ENCODE measurements at regions not wholly inside any gene's neighbourhood (a gene's known extent, or its start where the extent isn't known, plus 50 kb on each side); places are given as distances from the start of the nearest gene placed in this dataset.
"Not testable (repeated sequence)": the region's sequence is repeated elsewhere in the genome, so short reads cannot be mapped to it uniquely, and the experiment has no call there.

DNA sequence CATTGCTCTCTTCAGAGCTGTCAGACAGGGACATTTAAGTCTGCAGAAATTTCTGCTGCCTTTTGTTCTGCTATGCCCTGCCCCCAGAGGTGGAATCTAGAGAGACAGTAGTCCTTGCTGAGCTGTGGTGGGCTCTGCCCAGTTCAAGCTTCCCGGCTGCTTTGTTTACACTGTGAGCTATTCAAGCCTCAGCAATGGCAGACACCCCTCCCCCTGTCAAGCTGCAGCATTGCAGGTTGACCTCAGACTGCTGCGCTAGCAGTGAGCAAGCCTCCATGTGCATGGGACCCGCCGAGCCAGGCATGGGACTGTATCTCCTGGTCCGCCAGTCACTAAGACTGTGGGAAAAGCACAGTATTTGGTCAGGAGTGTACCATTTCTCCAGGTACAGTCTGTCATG, 53.6 kb upstream of the MAPK10 start:
- H3K4me1 ChIP-seq (ENCODE audit: control insufficient read depth, insufficient read depth, low read length); H3K9me3 ChIP-seq (ENCODE audit: control insufficient read depth, insufficient read depth, low read length); H3K36me3 ChIP-seq (ENCODE audit: control insufficient read depth, insufficient read depth, low read length); DNase-seq (ENCODE audit: low read depth, low spot score); H3K27me3 ChIP-seq (ENCODE audit: control insufficient read depth, insufficient read depth, low read length); H3K4me3 ChIP-seq (ENCODE audit: low read length); H3K27ac ChIP-seq (ENCODE audit: low read length): not testable (repeated sequence)
- WGBS (ENCODE audit: insufficient coverage, insufficient read length) = no CpG with 5 or more reads among the region's 5 CpGs

DNA sequence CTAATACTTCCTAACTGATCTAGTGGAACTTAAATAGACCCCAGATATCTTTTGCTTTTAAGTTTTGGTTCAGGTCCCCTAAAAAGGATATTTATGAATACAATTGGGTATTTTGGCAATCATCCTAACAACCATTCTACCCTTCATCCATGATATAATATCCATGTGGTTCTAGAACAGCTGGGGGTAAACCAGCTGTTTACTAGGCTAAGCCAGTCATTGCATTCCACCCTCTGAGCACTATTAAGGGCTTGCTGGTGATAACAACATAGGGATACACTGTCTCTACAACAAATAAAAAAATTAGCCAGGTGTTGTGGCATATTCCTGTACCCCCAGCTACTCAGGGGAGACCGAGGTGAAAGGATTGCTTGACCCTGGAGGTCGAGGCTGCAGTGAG, 54.8 kb upstream of the MAPK10 start:
- Histone ChIP-seq H3K36me3 (ENCODE audit: control insufficient read depth, insufficient read depth, low read length) (no peaks in the 10 kb centered on the region), H3K9me3 (ENCODE audit: control insufficient read depth, insufficient read depth, low read length) (no peaks in the 10 kb centered on the region)
- WGBS (ENCODE audit: insufficient coverage, insufficient read length) = no CpG with 5 or more reads among the region's 2 CpGs

DNA sequence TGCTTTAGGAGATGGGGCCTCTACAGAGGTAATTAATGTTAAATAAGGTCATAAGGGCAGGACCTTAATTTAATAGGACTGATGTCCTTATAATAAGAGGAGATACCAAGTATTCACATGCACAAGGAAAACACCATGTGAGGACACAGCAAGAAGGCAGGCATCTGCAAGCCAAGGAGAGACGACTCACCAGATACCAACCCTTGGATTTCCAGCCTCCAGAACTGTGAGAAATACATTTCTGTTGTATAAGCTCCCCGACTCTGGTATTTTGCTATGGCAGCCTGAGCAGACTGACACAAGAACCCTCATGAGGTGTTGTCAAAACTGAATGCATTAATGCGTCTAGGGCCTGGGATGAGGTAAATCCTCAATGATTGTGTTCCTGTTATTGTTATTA, 56.2 kb upstream of the MAPK10 start:
- Histone ChIP-seq H3K27ac (ENCODE audit: low read length) (no peak overlapping the region), H3K9me3 (ENCODE audit: control insufficient read depth, insufficient read depth, low read length) (no peaks in the 10 kb centered on the region), H3K4me3 (ENCODE audit: low read length) (no peak overlapping the region), H3K36me3 (ENCODE audit: control insufficient read depth, insufficient read depth, low read length) (no peaks in the 10 kb centered on the region), H3K27me3 (ENCODE audit: control insufficient read depth, insufficient read depth, low read length) (no peaks in the 10 kb centered on the region), H3K4me1 (ENCODE audit: control insufficient read depth, insufficient read depth, low read length) (peaks cover 1% of the 10 kb centered on the region; the same call in 1 of the 2 replicates)
- no CpG with 5 or more reads among the region's 3 CpGs for WGBS (ENCODE audit: insufficient coverage, insufficient read length)
- DNase-seq (ENCODE audit: low read depth, low spot score) = no peak

More for the DNA sequence above, 54.8 kb upstream of the MAPK10 start:
- Histone ChIP-seq H3K4me1 (ENCODE audit: control insufficient read depth, insufficient read depth, low read length) (peaks cover 1% of the 10 kb centered on the region; the same call in 1 of the 2 replicates), H3K27ac (ENCODE audit: low read length) (no peak overlapping the region), H3K4me3 (ENCODE audit: low read length) (no peak overlapping the region), H3K27me3 (ENCODE audit: control insufficient read depth, insufficient read depth, low read length) (no peaks in the 10 kb centered on the region)
- no peak for DNase-seq (ENCODE audit: low read depth, low spot score)

DNA sequence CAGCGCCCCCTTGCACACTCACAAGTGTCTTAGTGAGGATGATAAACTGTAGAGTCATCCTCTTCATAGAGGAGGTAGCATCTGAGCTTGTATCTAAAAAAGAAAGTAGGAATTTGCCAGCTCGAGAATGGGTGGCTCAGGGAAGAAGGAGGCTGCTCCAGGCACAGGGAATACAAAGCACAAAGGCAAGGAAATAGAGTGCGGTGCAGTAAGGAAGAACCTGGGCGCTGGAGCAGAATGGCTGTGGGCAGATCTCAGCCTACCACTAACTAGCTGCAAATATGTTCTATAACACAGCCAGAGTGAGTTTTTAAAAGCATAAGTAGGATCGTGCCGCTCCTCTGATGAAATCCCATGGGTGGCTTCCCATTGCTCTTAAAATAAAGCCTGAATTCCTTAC, 61.6 kb upstream of the MAPK10 start:
- Histone ChIP-seq H3K27me3 (ENCODE audit: control insufficient read depth, insufficient read depth, low read length) (no peaks in the 10 kb centered on the region), H3K4me1 (ENCODE audit: control insufficient read depth, insufficient read depth, low read length) (no peaks in the 10 kb centered on the region), H3K9me3 (ENCODE audit: control insufficient read depth, insufficient read depth, low read length) (no peaks in the 10 kb centered on the region), H3K36me3 (ENCODE audit: control insufficient read depth, insufficient read depth, low read length) (no peaks in the 10 kb centered on the region), H3K27ac (ENCODE audit: low read length) (no peak overlapping the region), H3K4me3 (ENCODE audit: low read length) (no peak overlapping the region)
- WGBS (ENCODE audit: insufficient coverage, insufficient read length) = no CpG with 5 or more reads among the region's 6 CpGs
- DNase-seq (ENCODE audit: low read depth, low spot score) = no peak

DNA sequence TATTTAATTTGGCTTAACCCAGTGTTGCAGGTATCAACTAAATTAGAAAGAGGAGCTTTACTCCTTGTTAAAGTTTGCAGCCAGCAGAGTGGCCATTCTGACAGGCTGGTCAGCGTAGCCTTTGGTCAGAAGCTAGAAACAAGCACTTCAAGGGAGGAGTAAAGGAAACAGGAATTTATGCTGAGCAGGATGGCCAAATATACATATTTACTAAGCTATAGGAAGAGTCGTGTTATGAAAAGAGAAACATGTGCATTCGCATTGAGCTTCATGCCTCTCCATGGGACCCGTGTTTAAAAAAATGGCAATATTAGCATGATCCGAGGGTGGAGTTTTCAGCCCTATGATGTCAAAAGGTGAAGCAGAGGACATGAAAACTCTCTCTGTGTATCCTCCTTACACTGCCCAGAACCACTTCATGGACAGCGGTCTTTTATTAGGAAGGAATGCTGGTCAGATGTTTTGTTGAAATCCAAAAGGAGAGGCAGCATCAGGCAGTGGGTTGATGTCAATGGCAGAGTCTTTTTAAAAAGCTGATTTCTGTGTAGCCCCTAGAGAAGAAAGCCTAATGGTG, 71.8 kb upstream of the MAPK10 start:
- no peak overlapping the region for H3K27ac ChIP-seq (ENCODE audit: low read length)
- no peaks in the 10 kb centered on the region for H3K9me3 ChIP-seq (ENCODE audit: control insufficient read depth, insufficient read depth, low read length)
- no peak for DNase-seq (ENCODE audit: low read depth, low spot score)
- no peak overlapping the region for H3K4me3 ChIP-seq (ENCODE audit: low read length)
- H3K36me3 ChIP-seq (ENCODE audit: control insufficient read depth, insufficient read depth, low read length) = no peaks in the 10 kb centered on the region
- WGBS (ENCODE audit: insufficient coverage, insufficient read length) = no CpG with 5 or more reads among the region's 6 CpGs
- peaks cover 2% of the 10 kb centered on the region; the same call in 1 of the 2 replicates for H3K4me1 ChIP-seq (ENCODE audit: control insufficient read depth, insufficient read depth, low read length)
- no peaks in the 10 kb centered on the region for H3K27me3 ChIP-seq (ENCODE audit: control insufficient read depth, insufficient read depth, low read length)

DNA sequence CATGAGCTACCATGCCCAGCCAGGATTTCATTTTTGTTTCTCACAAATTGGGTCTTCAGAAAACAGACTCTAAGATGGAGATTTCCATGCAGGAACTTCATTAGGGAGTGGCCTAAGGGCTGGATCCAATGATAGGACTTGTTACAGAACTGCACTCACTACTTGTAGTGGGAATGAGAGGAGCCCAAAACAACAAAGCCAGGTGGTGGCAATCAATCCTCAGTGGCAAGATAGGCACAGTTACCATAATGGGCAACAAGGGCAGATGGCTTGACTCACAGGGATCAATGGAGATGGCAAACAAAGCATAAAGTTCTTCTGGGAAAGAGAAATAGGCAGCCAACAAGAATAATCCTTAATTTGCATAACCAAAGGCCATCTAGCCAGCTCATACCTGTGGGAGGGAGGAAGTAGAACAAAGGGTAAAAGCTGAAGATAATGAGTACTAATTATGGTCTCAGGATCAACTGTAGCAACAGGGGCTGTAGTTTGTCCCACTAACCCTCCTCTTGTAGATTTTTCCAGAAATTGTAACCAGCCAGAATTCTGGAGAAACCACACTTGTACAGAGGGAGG, 72.8 kb upstream of the MAPK10 start:
- DNase-seq (ENCODE audit: low read depth, low spot score) = no peak
- H3K27me3 ChIP-seq (ENCODE audit: control insufficient read depth, insufficient read depth, low read length) = no peaks in the 10 kb centered on the region
- no peak overlapping the region for H3K4me3 ChIP-seq (ENCODE audit: low read length)
- H3K4me1 ChIP-seq (ENCODE audit: control insufficient read depth, insufficient read depth, low read length) = peaks cover 2% of the 10 kb centered on the region; the same call in 1 of the 2 replicates
- H3K9me3 ChIP-seq (ENCODE audit: control insufficient read depth, insufficient read depth, low read length) = no peaks in the 10 kb centered on the region
- H3K36me3 ChIP-seq (ENCODE audit: control insufficient read depth, insufficient read depth, low read length) = no peaks in the 10 kb centered on the region
- H3K27ac ChIP-seq (ENCODE audit: low read length) = no peak overlapping the region

DNA sequence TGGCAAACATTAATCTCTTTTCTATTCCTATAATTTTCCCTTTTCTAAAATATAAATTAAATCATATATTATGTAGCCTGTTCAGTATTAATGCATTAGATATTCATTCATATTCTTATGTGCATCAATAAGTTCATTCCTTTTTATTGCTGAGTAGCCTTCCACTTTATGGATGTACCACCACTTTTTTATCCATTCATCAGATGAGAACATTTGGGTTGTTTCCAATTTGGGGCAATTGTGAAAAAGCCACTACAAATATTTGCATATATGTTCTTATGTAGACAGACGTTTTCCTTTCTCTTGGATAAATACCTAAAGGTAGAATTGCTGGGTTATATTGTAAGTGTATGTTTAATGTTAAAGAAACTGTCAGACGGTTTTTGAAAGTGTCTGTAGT, 79.4 kb upstream of the MAPK10 start:
- Histone ChIP-seq H3K4me3 (ENCODE audit: low read length) (no peak overlapping the region), H3K27me3 (ENCODE audit: control insufficient read depth, insufficient read depth, low read length) (no peaks in the 10 kb centered on the region), H3K9me3 (ENCODE audit: control insufficient read depth, insufficient read depth, low read length) (no peaks in the 10 kb centered on the region), H3K27ac (ENCODE audit: low read length) (no peak overlapping the region), H3K36me3 (ENCODE audit: control insufficient read depth, insufficient read depth, low read length) (no peaks in the 10 kb centered on the region), H3K4me1 (ENCODE audit: control insufficient read depth, insufficient read depth, low read length) (peaks cover 1% of the 10 kb centered on the region; the same call in 1 of the 2 replicates)
- DNase-seq (ENCODE audit: low read depth, low spot score) = no peak
- WGBS (ENCODE audit: insufficient coverage, insufficient read length) = no CpG with 5 or more reads among the region's 2 CpGs

DNA sequence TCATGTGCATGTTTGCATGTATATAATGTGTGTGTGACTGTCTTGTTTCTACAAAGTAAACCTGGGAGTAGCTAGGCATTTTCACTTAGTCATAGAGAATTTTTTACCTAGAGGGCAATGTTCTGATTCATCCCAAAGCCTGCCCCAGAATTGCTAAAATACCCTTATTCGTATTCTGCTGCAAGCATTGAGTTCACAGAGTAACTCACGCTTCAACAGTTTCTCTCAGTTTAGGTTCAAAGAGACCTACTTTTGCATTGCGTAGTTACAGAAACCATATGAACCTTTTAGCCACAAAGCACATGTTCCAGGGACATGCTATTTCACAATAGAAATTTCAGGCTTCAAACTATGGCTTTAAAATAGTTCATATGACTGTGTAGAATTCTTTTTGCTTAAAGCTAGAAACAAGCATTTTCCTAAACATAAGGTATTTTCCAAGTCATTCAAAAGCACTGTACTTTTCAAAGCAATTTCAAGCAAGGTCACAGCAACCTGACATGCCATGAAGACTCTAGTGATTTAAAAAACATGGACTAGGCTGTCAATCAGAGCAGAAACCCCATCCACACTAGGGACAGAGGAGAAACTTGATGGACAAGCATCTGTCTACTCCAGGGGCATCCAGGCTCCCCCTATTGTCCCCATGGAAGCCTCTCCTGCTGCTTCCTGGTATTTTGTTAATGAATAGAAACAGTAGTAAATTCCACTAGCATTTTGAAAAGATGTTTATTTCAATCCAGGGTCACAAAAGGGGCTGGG, 81.5 kb upstream of the MAPK10 start:
- no peaks in the 10 kb centered on the region for H3K9me3 ChIP-seq (ENCODE audit: control insufficient read depth, insufficient read depth, low read length)
- H3K4me1 ChIP-seq (ENCODE audit: control insufficient read depth, insufficient read depth, low read length) = peaks cover 1% of the 10 kb centered on the region; the same call in 1 of the 2 replicates
- no peaks in the 10 kb centered on the region for H3K36me3 ChIP-seq (ENCODE audit: control insufficient read depth, insufficient read depth, low read length)
- no peak overlapping the region for H3K4me3 ChIP-seq (ENCODE audit: low read length)
- no CpG with 5 or more reads among the region's 3 CpGs for WGBS (ENCODE audit: insufficient coverage, insufficient read length)
- no peaks in the 10 kb centered on the region for H3K27me3 ChIP-seq (ENCODE audit: control insufficient read depth, insufficient read depth, low read length)
- DNase-seq (ENCODE audit: low read depth, low spot score) = no peak
- no peak overlapping the region for H3K27ac ChIP-seq (ENCODE audit: low read length)

DNA sequence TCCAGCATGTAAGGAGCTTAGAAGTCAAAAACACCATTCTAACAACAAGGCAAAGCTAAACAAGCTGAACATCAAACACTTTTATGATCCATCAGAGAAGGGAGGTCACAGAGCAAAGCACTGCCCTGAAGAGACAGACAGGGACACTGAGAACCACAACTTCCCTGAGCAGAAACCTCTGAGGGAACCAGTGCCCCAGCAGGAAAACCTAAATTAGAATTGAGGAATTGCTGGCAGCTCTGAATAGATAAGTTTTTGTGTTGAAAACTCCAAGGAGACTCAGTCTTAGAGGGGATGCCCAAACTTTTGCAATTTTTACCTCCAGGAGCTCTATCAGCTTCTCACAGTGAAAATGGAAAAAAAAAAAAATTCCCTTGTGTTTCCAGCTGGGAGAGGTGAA, 83.0 kb upstream of the MAPK10 start:
- Histone ChIP-seq H3K27ac (ENCODE audit: low read length) (no peak overlapping the region), H3K4me3 (ENCODE audit: low read length) (no peak overlapping the region), H3K27me3 (ENCODE audit: control insufficient read depth, insufficient read depth, low read length) (no peaks in the 10 kb centered on the region), H3K36me3 (ENCODE audit: control insufficient read depth, insufficient read depth, low read length) (no peaks in the 10 kb centered on the region), H3K9me3 (ENCODE audit: control insufficient read depth, insufficient read depth, low read length) (no peaks in the 10 kb centered on the region), H3K4me1 (ENCODE audit: control insufficient read depth, insufficient read depth, low read length) (peaks cover 1% of the 10 kb centered on the region; the same call in 1 of the 2 replicates)
- DNase-seq (ENCODE audit: low read depth, low spot score) = no peak

DNA sequence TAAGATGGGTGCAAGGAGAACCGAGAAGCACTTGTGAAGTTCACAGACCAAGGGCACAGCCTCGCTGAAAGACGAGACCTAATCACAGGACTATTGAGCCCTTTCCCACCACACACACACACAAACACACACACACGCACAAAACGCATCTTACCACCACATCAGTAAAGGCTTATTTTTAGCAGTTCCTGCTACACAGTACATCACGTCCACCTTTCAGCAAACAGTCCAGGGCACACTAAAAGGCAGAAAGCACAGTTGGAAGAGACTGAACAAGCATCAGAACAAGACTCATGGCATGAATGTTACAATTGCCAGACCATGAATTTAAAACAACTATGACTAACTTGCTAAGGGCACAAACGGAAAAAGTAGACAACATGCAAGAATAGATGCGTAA, 83.6 kb upstream of the MAPK10 start:
- no peak overlapping the region for H3K27ac ChIP-seq (ENCODE audit: low read length)
- no peak overlapping the region for H3K4me3 ChIP-seq (ENCODE audit: low read length)
- H3K4me1 ChIP-seq (ENCODE audit: control insufficient read depth, insufficient read depth, low read length) = peaks cover 1% of the 10 kb centered on the region; the same call in 1 of the 2 replicates
- 100% methylated on average over 2 of the region's 8 CpGs for WGBS (ENCODE audit: insufficient coverage, insufficient read length)
- H3K9me3 ChIP-seq (ENCODE audit: control insufficient read depth, insufficient read depth, low read length) = no peaks in the 10 kb centered on the region
- H3K27me3 ChIP-seq (ENCODE audit: control insufficient read depth, insufficient read depth, low read length) = no peaks in the 10 kb centered on the region
- DNase-seq (ENCODE audit: low read depth, low spot score) = no peak
- H3K36me3 ChIP-seq (ENCODE audit: control insufficient read depth, insufficient read depth, low read length) = no peaks in the 10 kb centered on the region

Measured in iPS DF 6.9 (cell line).